Suprapubic skin (tissue), 4 donors: ENCODE measurements at regions not wholly inside any gene's neighbourhood (a gene's known extent, or its start where the extent isn't known, plus 50 kb on each side); places are given as distances from the start of the nearest gene placed in this dataset.

Experiments used
- DNase-seq, 2 donors: peaks; one replicate each; pipeline ENCODE4 v3.0.0-alpha.2; 2019; ENCODE audit warnings: low spot score in 2 of 2
- H3K27ac ChIP-seq: fragments of 200-600 bp; sonication (generic); one replicate; pipeline ENCODE4 v1.5.1; 2019
- H3K27me3 ChIP-seq: fragments of 200-600 bp; sonication (generic); one replicate; pipeline ENCODE4 v1.5.1; 2019
- H3K36me3 ChIP-seq: fragments of 200-600 bp; sonication (generic); one replicate; pipeline ENCODE4 v1.5.1; 2019
- H3K4me1 ChIP-seq: fragments of 200-600 bp; sonication (generic); one replicate; pipeline ENCODE4 v1.5.1; 2019
- H3K4me3 ChIP-seq: fragments of 200-600 bp; sonication (generic); one replicate; pipeline ENCODE4 v1.5.1; 2019; ENCODE audit warnings: mild to moderate bottlenecking
- H3K9me3 ChIP-seq: fragments of 200-600 bp; sonication (generic); one replicate; pipeline ENCODE4 v1.5.1; 2019
- CTCF ChIP-seq, 2 donors: fragments of 200-600 bp in 1 of 2; fragments of 450-650 bp in 1 of 2; sonication (generic) in 1 of 2; IDR thresholded peaks; one replicate each; pipeline ENCODE4 v1.5.1; 2016 to 2019; ENCODE audit warnings: antibody characterized with exemption in 2 of 2, mild to moderate bottlenecking in 1 of 2, moderate library complexity in 1 of 2
- EP300 ChIP-seq: sonication (generic); formaldehyde crosslinking; IDR thresholded peaks from one replicate; pipeline ENCODE4 v1.6.1; 2017; ENCODE audit warnings: antibody characterized with exemption
- POLR2A ChIP-seq, 2 donors: fragments of 450-650 bp; IDR thresholded peaks; one replicate each; pipeline ENCODE4 v1.6.1; 2017; ENCODE audit warnings: antibody characterized with exemption in 2 of 2, mild to moderate bottlenecking in 2 of 2, moderate library complexity in 2 of 2
- POLR2AphosphoS5 ChIP-seq, 3 donors: sonication (generic); formaldehyde crosslinking; IDR thresholded peaks; one replicate each; pipeline ENCODE4 v1.6.1; 2017; ENCODE audit warnings: antibody characterized with exemption in 3 of 3
- WGBS: methylation state at CpG from one replicate; pipeline ENCODE4 v1.1.5; 2018; 5-methylcytosine and 5-hydroxymethylcytosine counted together

GRCh38 chr10:25697412-25697811 lies 236.6 kb upstream of the MYO3A start:
- DNase-seq = no peak
- Histone ChIP-seq H3K4me1 (no peaks in the 10 kb centered on the region), H3K27me3 (peaks cover 4% of the 10 kb centered on the region), H3K4me3 (no peak overlapping the region), H3K36me3 (no peaks in the 10 kb centered on the region), H3K9me3 (no peaks in the 10 kb centered on the region), H3K27ac (no peak overlapping the region)
- TF ChIP-seq EP300 = no peak
- TF ChIP-seq POLR2AphosphoS5 (IDR thresholded peaks at IDR 0.05) = no peak
- TF ChIP-seq CTCF (IDR thresholded peaks at IDR 0.05) = no peak
- no peak for TF ChIP-seq POLR2A (IDR thresholded peaks at IDR 0.05)
- WGBS = 79% methylated on average over 5 of the region's 5 CpGs

GRCh38 chr10:25698638-25699037 lies 235.4 kb upstream of the MYO3A start:
- WGBS = 44% methylated on average over 3 of the region's 3 CpGs
- no peaks in the 10 kb centered on the region for H3K9me3 ChIP-seq
- H3K4me3 ChIP-seq = no peak overlapping the region
- no peaks in the 10 kb centered on the region for H3K36me3 ChIP-seq
- TF ChIP-seq EP300 = no peak
- TF ChIP-seq CTCF (IDR thresholded peaks at IDR 0.05) = no peak
- TF ChIP-seq POLR2AphosphoS5 (IDR thresholded peaks at IDR 0.05) = no peak
- no peak for TF ChIP-seq POLR2A (IDR thresholded peaks at IDR 0.05)
- DNase-seq = no peak
- no peaks in the 10 kb centered on the region for H3K4me1 ChIP-seq
- H3K27ac ChIP-seq = no peak overlapping the region
- H3K27me3 ChIP-seq = peaks cover 4% of the 10 kb centered on the region

- H3K27ac ChIP-seq = no peak overlapping the region
- no peak for DNase-seq
- H3K9me3 ChIP-seq = no peaks in the 10 kb centered on the region
- no peaks in the 10 kb centered on the region for H3K36me3 ChIP-seq
- H3K27me3 ChIP-seq = peaks cover 4% of the 10 kb centered on the region
- no peak for TF ChIP-seq EP300
- no peak for TF ChIP-seq CTCF (IDR thresholded peaks at IDR 0.05)
- TF ChIP-seq POLR2A (IDR thresholded peaks at IDR 0.05) = no peak
- TF ChIP-seq POLR2AphosphoS5 (IDR thresholded peaks at IDR 0.05) = no peak
- no CpG with 5 or more reads among the region's 2 CpGs for WGBS
- H3K4me1 ChIP-seq = no peaks in the 10 kb centered on the region
- H3K4me3 ChIP-seq = no peak overlapping the region
Measured at GRCh38 chr10:25699631-25700030, 234.4 kb upstream of the MYO3A start.

- Histone ChIP-seq H3K4me3 (no peak overlapping the region), H3K4me1 (no peaks in the 10 kb centered on the region), H3K27ac (no peak overlapping the region), H3K27me3 (peaks cover 4% of the 10 kb centered on the region), H3K9me3 (no peaks in the 10 kb centered on the region), H3K36me3 (no peaks in the 10 kb centered on the region)
- TF ChIP-seq EP300 (no peak), CTCF (IDR thresholded peaks at IDR 0.05) (no peak), POLR2AphosphoS5 (IDR thresholded peaks at IDR 0.05) (no peak), POLR2A (IDR thresholded peaks at IDR 0.05) (no peak)
- no peak for DNase-seq
- WGBS = 70% methylated on average over 2 of the region's 15 CpGs
Measured at GRCh38 chr10:25701652-25702051, 232.4 kb upstream of the MYO3A start.

GRCh38 chr10:25704622-25705021 lies 229.4 kb upstream of the MYO3A start:
- no peaks in the 10 kb centered on the region for H3K36me3 ChIP-seq
- WGBS = 61% methylated on average over 6 of the region's 6 CpGs
- no peaks in the 10 kb centered on the region for H3K4me1 ChIP-seq
- no peak for DNase-seq
- H3K27ac ChIP-seq = no peak overlapping the region
- TF ChIP-seq EP300 = no peak
- TF ChIP-seq POLR2A (IDR thresholded peaks at IDR 0.05) = no peak
- no peak for TF ChIP-seq CTCF (IDR thresholded peaks at IDR 0.05)
- no peak for TF ChIP-seq POLR2AphosphoS5 (IDR thresholded peaks at IDR 0.05)
- H3K9me3 ChIP-seq = no peaks in the 10 kb centered on the region
- H3K27me3 ChIP-seq = peaks cover 4% of the 10 kb centered on the region
- no peak overlapping the region for H3K4me3 ChIP-seq
